GM12878 (cell line): ENCODE measurements at regions not wholly inside any gene's neighbourhood (a gene's known extent, or its start where the extent isn't known, plus 50 kb on each side); places are given as distances from the start of the nearest gene placed in this dataset.
"Not testable (repeated sequence)": the region's sequence is repeated elsewhere in the genome, so short reads cannot be mapped to it uniquely, and the experiment has no call there.

Experiments
- ATAC-seq: fragments of 200-7000 bp; cut with Tn5 transposase; 3 replicates; pipeline ENCODE4 v1.9.1; 2020; ENCODE audit warnings: mild to moderate bottlenecking, moderate library complexity
- BruUV-seq: library from RNA; stranded (reverse); fragments of 400-500 nt; replicated peaks from 2 replicates; lab custom pipeline; 2021; lab: Mats Ljungman, UMichigan
- CTCF ChIA-PET: fragments of 300-600 bp; sonication (Branson Sonifier 250); formaldehyde crosslinking; extraction: SDS; loops from one replicate; lab custom pipeline; 2021; ENCODE audit warnings: inconsistent platforms; lab: Yijun Ruan, JAX
- POLR2A ChIA-PET: fragments of 350-600 bp; formaldehyde crosslinking; extraction: SDS; loops from one replicate; lab custom pipeline; 2021; ENCODE audit warnings: inconsistent platforms; lab: Charles Lee
- RAD21 ChIA-PET: fragments of 300-600 bp; sonication (Branson Sonifier 250); formaldehyde crosslinking; loops from one replicate; lab custom pipeline; 2023; ENCODE audit warnings: antibody characterized with exemption; ENCODE audit not compliant: unreplicated experiment; lab: Charles Lee
- SMC1A ChIA-PET: fragments of 300-600 bp; sonication (Branson Sonifier 250); formaldehyde crosslinking; loops from one replicate; lab custom pipeline; 2023; ENCODE audit not compliant: unreplicated experiment, uncharacterized antibody; lab: Charles Lee
- DNase-seq: peaks from one replicate; pipeline ENCODE4 v3.0.0-alpha.2; 2011; ENCODE audit warnings: low read depth, low spot score
- FAIRE-seq: peaks from 3 replicates; lab custom pipeline; 2011; peaks lifted over from hg19 to GRCh38; lab: Jason Lieb, UNC
- H2AFZ ChIP-seq: 2 replicates; pipeline ENCODE4 v1.6.0; 2011; ENCODE audit warnings: low read depth, low read length, control low read depth; ENCODE audit not compliant: control insufficient read depth
- H3K27ac ChIP-seq: 2 replicates; pipeline ENCODE4 v1.5.1; 2011; ENCODE audit warnings: control low read depth; ENCODE audit not compliant: control insufficient read depth, insufficient read depth
- H3K27me3 ChIP-seq, 2 experiments: replicated peaks in 1 of 2; 2 replicates each; pipeline versions ENCODE4 v1.6.0 to v1.6.1; 2011; ENCODE audit warnings: low read length in 1 of 2; ENCODE audit not compliant: control insufficient read depth in 2 of 2, insufficient read depth in 2 of 2
- H3K36me3 ChIP-seq, 2 experiments: 2 replicates each; pipeline ENCODE4 v1.5.1; 2011; ENCODE audit warnings: low read length in 1 of 2; ENCODE audit not compliant: control insufficient read depth in 2 of 2, insufficient read depth in 2 of 2
- H3K4me1 ChIP-seq: 2 replicates; pipeline ENCODE4 v1.6.1; 2011; ENCODE audit warnings: mild to moderate bottlenecking, low read length, moderate library complexity, mixed read lengths; ENCODE audit not compliant: control insufficient read depth, insufficient read depth
- H3K4me2 ChIP-seq: 2 replicates; pipeline ENCODE4 v1.6.0; 2011; ENCODE audit warnings: control low read depth; ENCODE audit not compliant: control insufficient read depth, insufficient read depth
- H3K4me3 ChIP-seq: fragments of 200-600 bp; sonication (generic); 2 replicates; pipeline ENCODE4 v1.5.1; 2016
- H3K79me2 ChIP-seq: 2 replicates; pipeline ENCODE4 v1.6.0; 2011; ENCODE audit warnings: low read length; ENCODE audit not compliant: control insufficient read depth, insufficient read depth
- H3K9ac ChIP-seq: 2 replicates; pipeline ENCODE4 v1.8.0; 2011; ENCODE audit warnings: low read length, control low read depth, mixed read lengths; ENCODE audit not compliant: control insufficient read depth, insufficient read depth
- H3K9me3 ChIP-seq: replicated peaks from 3 replicates; pipeline ENCODE4 v1.5.1; 2011; ENCODE audit warnings: mild to moderate bottlenecking, low read length; ENCODE audit not compliant: control insufficient read depth, insufficient read depth
- H4K20me1 ChIP-seq: 2 replicates; pipeline ENCODE4 v1.6.0; 2011; ENCODE audit not compliant: control insufficient read depth, insufficient read depth
- CEBPB ChIP-seq, 2 experiments: fragments of 150-350 bp in 1 of 2; IDR thresholded peaks; 2 replicates each; pipeline ENCODE4 v1.6.1; 2012 to 2014; ENCODE audit warnings: low read depth in 2 of 2, low read length in 2 of 2, borderline replicate concordance in 1 of 2, inconsistent platforms in 1 of 2
- EED ChIP-seq: sonication (generic); IDR thresholded peaks from 2 replicates; pipeline ENCODE4 v1.6.1; 2016; ENCODE audit warnings: antibody characterized with exemption, low read depth
- EP300 ChIP-seq, 2 experiments: fragments of 150-350 bp in 1 of 2; IDR thresholded peaks; 2 replicates each; pipeline ENCODE4 v1.6.1; 2011 to 2012; ENCODE audit warnings: low read depth in 2 of 2, low read length in 2 of 2, borderline replicate concordance in 1 of 2, improper control_type of control experiment in 1 of 2, inconsistent platforms in 1 of 2; ENCODE audit not compliant: control insufficient read depth in 1 of 2
- FOXM1 ChIP-seq: IDR thresholded peaks from 2 replicates; pipeline ENCODE4 v1.6.1; 2012; ENCODE audit warnings: low read depth, mild to moderate bottlenecking, inconsistent platforms, low read length, moderate library complexity
- HDAC2 ChIP-seq: fragments of 200-600 bp; sonication (generic); IDR thresholded peaks from 2 replicates; pipeline ENCODE4 v1.6.1; 2017
- HDAC6 ChIP-seq: fragments of 200-600 bp; sonication (generic); IDR thresholded peaks from one replicate; pipeline ENCODE4 v1.8.0; 2017; ENCODE audit warnings: antibody characterized with exemption; ENCODE audit not compliant: unreplicated experiment
- MYC ChIP-seq: IDR thresholded peaks from 2 replicates; pipeline ENCODE4 v1.6.1; 2011; ENCODE audit warnings: mild to moderate bottlenecking, low read length, moderate library complexity, inconsistent platforms; ENCODE audit not compliant: insufficient read depth, insufficient replicate concordance, insufficient read length, severe bottlenecking
- POLR2AphosphoS5 ChIP-seq: IDR thresholded peaks from 2 replicates; pipeline ENCODE4 v1.6.1; 2011; ENCODE audit warnings: mild to moderate bottlenecking, low read length, inconsistent platforms
- RBBP5 ChIP-seq: fragments of 200-600 bp; sonication (generic); conservative IDR thresholded peaks from 2 replicates; pipeline ENCODE4 v1.6.1; 2016
- SREBF2 ChIP-seq: IDR thresholded peaks from 2 replicates; pipeline ENCODE4 v1.6.1; 2012; ENCODE audit warnings: mild to moderate bottlenecking, low read length
- ZSCAN29 ChIP-seq: fragments of 450-650 bp; IDR thresholded peaks from 2 replicates; pipeline ENCODE4 v1.6.1; 2017; ENCODE audit warnings: mild to moderate bottlenecking, moderate library complexity
- WGBS: methylation state at CpG from one replicate; pipeline ENCODE4 v1.1.6; 2016; ENCODE audit warnings: low lambda C conversion rate; ENCODE audit not compliant: insufficient replicate concordance, insufficient coverage; ENCODE audit errors: missing lambda C conversion rate; 5-methylcytosine and 5-hydroxymethylcytosine counted together
- in situ Hi-C: fragments of 300-500 bp; cut with MboI; formaldehyde crosslinking; loops from 9 replicates; pipeline ENCODE4 v1.14.3; 2018; ENCODE audit warnings: mixed read lengths
- intact Hi-C: fragments of 100-400 bp; cut with micrococcal nuclease; formaldehyde crosslinking; loops from one replicate; pipeline ENCODE4 v1.14.2; 2022; ENCODE audit not compliant: unreplicated experiment
- TF ChIP-seq, protein P1 (sequence below): fragments of 450-650 bp; formaldehyde crosslinking; IDR thresholded peaks from 2 replicates; pipeline ENCODE4 v1.5.0; 2022; ENCODE audit warnings: mild to moderate bottlenecking, missing genetic modification characterization
- TF ChIP-seq, protein P2 (sequence below): IDR thresholded peaks from 2 replicates; pipeline ENCODE4 v1.6.1; 2011; ENCODE audit warnings: borderline replicate concordance, low read depth, mild to moderate bottlenecking, moderate library complexity, mixed read lengths, low read length; ENCODE audit not compliant: insufficient read depth; ENCODE audit errors: extremely low read length

DNA sequence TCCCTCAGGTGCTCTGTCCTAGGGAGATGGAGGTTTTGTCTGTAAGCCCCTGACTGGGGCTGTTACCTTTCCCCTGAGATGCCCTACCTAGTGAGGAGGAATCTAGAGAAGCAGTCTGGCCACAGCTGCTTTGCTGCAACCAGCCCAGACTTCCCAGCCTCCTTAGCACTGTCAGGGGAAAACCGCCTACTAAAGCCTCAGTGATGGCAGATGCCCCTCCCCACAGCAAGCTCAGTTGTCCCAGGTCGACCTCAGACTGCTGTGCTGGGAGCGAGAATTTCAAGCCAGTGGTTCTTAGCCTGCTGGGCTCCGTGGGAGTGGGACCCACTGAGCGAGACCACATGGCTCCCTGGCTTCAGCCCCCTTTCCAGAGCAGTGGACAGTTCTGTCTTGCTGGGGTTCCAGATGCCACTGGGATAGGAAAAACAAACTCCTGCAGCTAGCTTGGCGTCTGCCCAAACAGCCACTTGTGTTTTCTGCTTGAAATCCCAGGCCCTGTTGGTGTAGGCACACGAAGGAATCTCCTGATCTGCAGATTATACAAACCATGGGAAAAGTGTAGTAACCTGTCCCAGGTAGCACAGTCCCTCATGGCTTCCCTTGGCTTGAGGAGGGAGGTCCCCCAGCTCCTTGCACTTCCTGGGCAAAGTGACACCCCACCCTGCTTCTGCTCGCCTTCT is 146.4 kb upstream of the PROKR2 start:
- Histone ChIP-seq H3K9ac (no peak overlapping the region), H3K79me2 (no peaks in the 10 kb centered on the region), H3K27me3 (no peaks in the 10 kb centered on the region), H3K4me2 (no peak overlapping the region), H3K4me3 (no peak overlapping the region), H3K27ac (no peak overlapping the region), H2AFZ (no peak overlapping the region)
- CTCF ChIA-PET, result interaction anchor here (6.4 kb wide), 1 partner anchor 15 kb away, joined by 26 read pairs; no protein-coding TSS in a partner anchor
- POLR2A ChIA-PET, result no interaction called here
- SMC1A ChIA-PET, result no interaction called here
- no peak for DNase-seq
- no TSS peak for BruUV-seq
- WGBS, result 2% methylated on average over 8 of the region's 8 CpGs
- no peak for TF ChIP-seq EP300 (IDR thresholded peaks at IDR 0.05; ENCODE audit: borderline replicate concordance in 1 of 2, control insufficient read depth in 1 of 2, low read depth in 2 of 2, low read length in 2 of 2)
- TF ChIP-seq CEBPB (IDR thresholded peaks at IDR 0.05; ENCODE audit: borderline replicate concordance in 1 of 2, low read depth in 2 of 2, low read length in 2 of 2), result no peak
- TF ChIP-seq HDAC6, result no peak
- no peak for TF ChIP-seq EED
- TF ChIP-seq POLR2AphosphoS5, result no peak
- TF ChIP-seq, protein P1, sequence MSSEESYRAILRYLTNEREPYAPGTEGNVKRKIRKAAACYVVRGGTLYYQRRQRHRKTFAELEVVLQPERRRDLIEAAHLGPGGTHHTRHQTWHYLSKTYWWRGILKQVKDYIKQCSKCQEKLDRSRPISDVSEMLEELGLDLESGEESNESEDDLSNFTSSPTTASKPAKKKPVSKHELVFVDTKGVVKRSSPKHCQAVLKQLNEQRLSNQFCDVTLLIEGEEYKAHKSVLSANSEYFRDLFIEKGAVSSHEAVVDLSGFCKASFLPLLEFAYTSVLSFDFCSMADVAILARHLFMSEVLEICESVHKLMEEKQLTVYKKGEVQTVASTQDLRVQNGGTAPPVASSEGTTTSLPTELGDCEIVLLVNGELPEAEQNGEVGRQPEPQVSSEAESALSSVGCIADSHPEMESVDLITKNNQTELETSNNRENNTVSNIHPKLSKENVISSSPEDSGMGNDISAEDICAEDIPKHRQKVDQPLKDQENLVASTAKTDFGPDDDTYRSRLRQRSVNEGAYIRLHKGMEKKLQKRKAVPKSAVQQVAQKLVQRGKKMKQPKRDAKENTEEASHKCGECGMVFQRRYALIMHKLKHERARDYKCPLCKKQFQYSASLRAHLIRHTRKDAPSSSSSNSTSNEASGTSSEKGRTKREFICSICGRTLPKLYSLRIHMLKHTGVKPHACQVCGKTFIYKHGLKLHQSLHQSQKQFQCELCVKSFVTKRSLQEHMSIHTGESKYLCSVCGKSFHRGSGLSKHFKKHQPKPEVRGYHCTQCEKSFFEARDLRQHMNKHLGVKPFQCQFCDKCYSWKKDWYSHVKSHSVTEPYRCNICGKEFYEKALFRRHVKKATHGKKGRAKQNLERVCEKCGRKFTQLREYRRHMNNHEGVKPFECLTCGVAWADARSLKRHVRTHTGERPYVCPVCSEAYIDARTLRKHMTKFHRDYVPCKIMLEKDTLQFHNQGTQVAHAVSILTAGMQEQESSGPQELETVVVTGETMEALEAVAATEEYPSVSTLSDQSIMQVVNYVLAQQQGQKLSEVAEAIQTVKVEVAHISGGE, result no peak
- no peak for TF ChIP-seq HDAC2
- TF ChIP-seq RBBP5, result no peak
- TF ChIP-seq, protein P2, sequence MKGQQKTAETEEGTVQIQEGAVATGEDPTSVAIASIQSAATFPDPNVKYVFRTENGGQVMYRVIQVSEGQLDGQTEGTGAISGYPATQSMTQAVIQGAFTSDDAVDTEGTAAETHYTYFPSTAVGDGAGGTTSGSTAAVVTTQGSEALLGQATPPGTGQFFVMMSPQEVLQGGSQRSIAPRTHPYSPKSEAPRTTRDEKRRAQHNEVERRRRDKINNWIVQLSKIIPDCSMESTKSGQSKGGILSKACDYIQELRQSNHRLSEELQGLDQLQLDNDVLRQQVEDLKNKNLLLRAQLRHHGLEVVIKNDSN, result no peak
- TF ChIP-seq SREBF2, result no peak
- TF ChIP-seq ZSCAN29, result no peak
- no peak for TF ChIP-seq FOXM1
- TF ChIP-seq MYC, result no peak
- TF ChIP-seq, all 136 proteins: peak for 0
- Histone ChIP-seq H3K9me3 (no peaks in the 10 kb centered on the region; the same call in 2 of the 3 replicates), H3K4me1 (no peaks in the 10 kb centered on the region), H4K20me1 (no peaks in the 10 kb centered on the region), H3K36me3 (no peaks in the 10 kb centered on the region)
- RAD21 ChIA-PET, result no interaction called here
- in situ Hi-C loops, result no loop called here
- intact Hi-C loops, result no loop called here
- ATAC-seq (no peak), FAIRE-seq (no peak)

DNA sequence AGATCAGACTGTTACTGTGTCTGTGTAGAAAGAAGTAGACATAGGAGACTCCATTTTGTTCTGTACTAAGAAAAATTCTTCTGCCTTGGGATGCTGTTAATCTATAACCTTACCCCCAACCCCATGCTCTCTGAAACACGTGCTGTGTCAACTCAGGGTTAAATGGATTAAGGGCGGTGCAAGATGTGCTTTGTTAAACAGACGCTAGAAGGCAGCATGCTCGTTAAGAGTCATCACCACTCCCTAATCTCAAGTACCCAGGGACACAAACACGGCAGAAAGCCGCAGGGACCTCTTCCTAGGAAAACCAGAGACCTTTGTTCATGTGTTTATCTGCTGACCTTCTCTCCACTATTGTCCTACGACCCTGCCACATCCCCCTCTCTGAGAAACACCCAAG is 137.0 kb upstream of the PROKR2 start:
- H4K20me1 ChIP-seq, RAD21 ChIA-PET, H3K27ac ChIP-seq, POLR2A ChIA-PET, DNase-seq, H3K4me3 ChIP-seq, H3K4me2 ChIP-seq, H2AFZ ChIP-seq, ATAC-seq, H3K36me3 ChIP-seq, BruUV-seq, H3K4me1 ChIP-seq, intact Hi-C loops, H3K9ac ChIP-seq, in situ Hi-C loops, FAIRE-seq, H3K79me2 ChIP-seq, SMC1A ChIA-PET, H3K27me3 ChIP-seq, H3K9me3 ChIP-seq, CTCF ChIA-PET: not testable (repeated sequence)
- 26% methylated on average over 5 of the region's 7 CpGs for WGBS
